Cardiac muscle cell (in vitro differentiated cells and primary cell): ENCODE measurements at regions not wholly inside any gene's neighbourhood (a gene's known extent, or its start where the extent isn't known, plus 50 kb on each side); places are given as distances from the start of the nearest gene placed in this dataset.

Experiments used
- DNase-seq, 2 donors: peaks; one replicate each; pipeline versions ENCODE4 v3.0.0 to v3.0.0-alpha.2; 2010 to 2017; ENCODE audit warnings: low read depth in 1 of 2, low spot score in 1 of 2
- H3K27ac ChIP-seq: fragments of 200-600 bp; sonication (generic); 2 replicates; pipeline ENCODE4 v1.5.1; 2016
- H3K27me3 ChIP-seq: fragments of 200-600 bp; sonication (generic); 2 replicates; pipeline ENCODE4 v1.6.0; 2016; ENCODE audit warnings: control low read depth
- H3K36me3 ChIP-seq: fragments of 200-600 bp; sonication (generic); 2 replicates; pipeline ENCODE4 v1.5.1; 2016; ENCODE audit warnings: control low read depth
- H3K4me1 ChIP-seq: fragments of 200-600 bp; sonication (generic); 2 replicates; pipeline ENCODE4 v1.8.1; 2017; ENCODE audit warnings: low read depth, mild to moderate bottlenecking, mixed run types
- H3K4me3 ChIP-seq: fragments of 200-600 bp; sonication (generic); 2 replicates; pipeline ENCODE4 v1.5.1; 2016; ENCODE audit warnings: mild to moderate bottlenecking
- H3K9me3 ChIP-seq: fragments of 200-600 bp; sonication (generic); 2 replicates; pipeline ENCODE4 v1.5.1; 2017; ENCODE audit warnings: low read depth, mild to moderate bottlenecking, control low read depth
- CTCF ChIP-seq: IDR thresholded peaks from 2 replicates; pipeline ENCODE4 v1.5.1; 2012; ENCODE audit warnings: low read depth, mild to moderate bottlenecking, low read length

- DNase-seq = no peak
- no peak for TF ChIP-seq CTCF
- Histone ChIP-seq H3K27me3 (peaks cover 6% of the 10 kb centered on the region), H3K27ac (no peak overlapping the region), H3K4me1 (no peaks in the 10 kb centered on the region), H3K36me3 (no peaks in the 10 kb centered on the region), H3K9me3 (no peaks in the 10 kb centered on the region), H3K4me3 (no peak overlapping the region)
Measured at GRCh38 chr1:37250371-37250770, 216.1 kb upstream of the GRIK3 start.

GRCh38 chr1:37255136-37255795 lies 219.1 kb upstream of the ZC3H12A start:
- Histone ChIP-seq H3K9me3 (no peaks in the 10 kb centered on the region), H3K36me3 (no peaks in the 10 kb centered on the region), H3K4me1 (no peaks in the 10 kb centered on the region), H3K4me3 (no peak overlapping the region), H3K27ac (no peak overlapping the region), H3K27me3 (peaks cover 6% of the 10 kb centered on the region)
- no peak for TF ChIP-seq CTCF
- DNase-seq = peak; percentile 16 to 86

- no peak overlapping the region for H3K27ac ChIP-seq
- H3K27me3 ChIP-seq = peaks cover 6% of the 10 kb centered on the region
- no peak for TF ChIP-seq CTCF
- no peaks in the 10 kb centered on the region for H3K4me1 ChIP-seq
- DNase-seq = no peak
- H3K9me3 ChIP-seq = no peaks in the 10 kb centered on the region
- no peak overlapping the region for H3K4me3 ChIP-seq
- no peaks in the 10 kb centered on the region for H3K36me3 ChIP-seq
Measured at GRCh38 chr1:37255868-37256267, 218.5 kb upstream of the ZC3H12A start.

- Histone ChIP-seq H3K36me3 (no peaks in the 10 kb centered on the region), H3K4me1 (no peaks in the 10 kb centered on the region), H3K27me3 (peaks cover 2% of the 10 kb centered on the region), H3K27ac (no peak overlapping the region), H3K4me3 (no peak overlapping the region), H3K9me3 (no peaks in the 10 kb centered on the region)
- DNase-seq = no peak
- no peak for TF ChIP-seq CTCF
Measured at GRCh38 chr1:37257646-37258045, 216.7 kb upstream of the ZC3H12A start.

- DNase-seq = no peak
- Histone ChIP-seq H3K4me1 (no peaks in the 10 kb centered on the region), H3K4me3 (no peak overlapping the region), H3K27me3 (no peaks in the 10 kb centered on the region), H3K36me3 (no peaks in the 10 kb centered on the region), H3K9me3 (no peaks in the 10 kb centered on the region), H3K27ac (no peak overlapping the region)
- TF ChIP-seq CTCF = no peak
Measured at GRCh38 chr1:37258068-37258467, 216.3 kb upstream of the ZC3H12A start.

GRCh38 chr1:37259019-37259418 lies 215.4 kb upstream of the ZC3H12A start:
- Histone ChIP-seq H3K4me3 (no peak overlapping the region), H3K27ac (no peak overlapping the region), H3K9me3 (no peaks in the 10 kb centered on the region), H3K36me3 (no peaks in the 10 kb centered on the region), H3K4me1 (no peaks in the 10 kb centered on the region), H3K27me3 (no peaks in the 10 kb centered on the region)
- DNase-seq = no peak
- TF ChIP-seq CTCF = no peak
